HL-60 (cell line): ENCODE measurements at regions not wholly inside any gene's neighbourhood (a gene's known extent, or its start where the extent isn't known, plus 50 kb on each side); places are given as distances from the start of the nearest gene placed in this dataset.

Source experiments
- CTCF ChIP-seq: IDR thresholded peaks from one replicate; pipeline ENCODE4 v1.5.1; 2011; ENCODE audit warnings: low read length, control low read depth, inconsistent platforms; ENCODE audit not compliant: insufficient read depth
- POLR2AphosphoS5 ChIP-seq: IDR thresholded peaks from 2 replicates; pipeline ENCODE4 v1.6.1; 2012; ENCODE audit warnings: low read depth
- TF ChIP-seq, protein P1 (sequence below): IDR thresholded peaks from 2 replicates; pipeline ENCODE4 v1.6.1; 2012; ENCODE audit warnings: low read depth; ENCODE audit not compliant: insufficient replicate concordance

DNA sequence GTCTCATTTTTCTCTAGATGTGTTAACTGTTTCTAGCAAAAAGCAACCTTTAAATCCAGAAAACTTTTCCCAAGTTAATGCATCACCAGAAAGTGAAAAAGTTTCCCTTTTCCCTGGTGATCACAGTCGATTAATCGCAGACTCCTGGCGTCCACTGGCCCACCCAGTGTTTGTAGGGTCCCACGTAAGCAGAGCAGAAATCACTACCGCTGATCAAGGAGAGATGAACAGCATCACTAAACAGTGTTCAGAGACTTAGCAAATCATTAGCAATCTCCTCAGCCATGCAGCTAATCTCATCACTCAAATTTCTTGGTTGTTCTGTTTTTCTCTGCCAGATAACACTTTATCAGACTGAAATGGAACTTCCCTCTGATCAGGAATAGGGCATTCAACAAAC lies 184.2 kb downstream of the EFNB2 start:
- TF ChIP-seq CTCF, result no peak
- TF ChIP-seq POLR2AphosphoS5, result no peak
- TF ChIP-seq, protein P1, sequence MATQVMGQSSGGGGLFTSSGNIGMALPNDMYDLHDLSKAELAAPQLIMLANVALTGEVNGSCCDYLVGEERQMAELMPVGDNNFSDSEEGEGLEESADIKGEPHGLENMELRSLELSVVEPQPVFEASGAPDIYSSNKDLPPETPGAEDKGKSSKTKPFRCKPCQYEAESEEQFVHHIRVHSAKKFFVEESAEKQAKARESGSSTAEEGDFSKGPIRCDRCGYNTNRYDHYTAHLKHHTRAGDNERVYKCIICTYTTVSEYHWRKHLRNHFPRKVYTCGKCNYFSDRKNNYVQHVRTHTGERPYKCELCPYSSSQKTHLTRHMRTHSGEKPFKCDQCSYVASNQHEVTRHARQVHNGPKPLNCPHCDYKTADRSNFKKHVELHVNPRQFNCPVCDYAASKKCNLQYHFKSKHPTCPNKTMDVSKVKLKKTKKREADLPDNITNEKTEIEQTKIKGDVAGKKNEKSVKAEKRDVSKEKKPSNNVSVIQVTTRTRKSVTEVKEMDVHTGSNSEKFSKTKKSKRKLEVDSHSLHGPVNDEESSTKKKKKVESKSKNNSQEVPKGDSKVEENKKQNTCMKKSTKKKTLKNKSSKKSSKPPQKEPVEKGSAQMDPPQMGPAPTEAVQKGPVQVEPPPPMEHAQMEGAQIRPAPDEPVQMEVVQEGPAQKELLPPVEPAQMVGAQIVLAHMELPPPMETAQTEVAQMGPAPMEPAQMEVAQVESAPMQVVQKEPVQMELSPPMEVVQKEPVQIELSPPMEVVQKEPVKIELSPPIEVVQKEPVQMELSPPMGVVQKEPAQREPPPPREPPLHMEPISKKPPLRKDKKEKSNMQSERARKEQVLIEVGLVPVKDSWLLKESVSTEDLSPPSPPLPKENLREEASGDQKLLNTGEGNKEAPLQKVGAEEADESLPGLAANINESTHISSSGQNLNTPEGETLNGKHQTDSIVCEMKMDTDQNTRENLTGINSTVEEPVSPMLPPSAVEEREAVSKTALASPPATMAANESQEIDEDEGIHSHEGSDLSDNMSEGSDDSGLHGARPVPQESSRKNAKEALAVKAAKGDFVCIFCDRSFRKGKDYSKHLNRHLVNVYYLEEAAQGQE, result no peak
